Testis (tissue), 2 donors: ENCODE measurements at regions not wholly inside any gene's neighbourhood (a gene's known extent, or its start where the extent isn't known, plus 50 kb on each side); places are given as distances from the start of the nearest gene placed in this dataset.

Experiments used
- DNase-seq: peaks from one replicate; pipeline ENCODE4 v3.0.0-alpha.2; 2019
- H3K27ac ChIP-seq, 2 donors: fragments of 200-600 bp; sonication (generic); one replicate each; pipeline ENCODE4 v1.5.1; 2019
- H3K27me3 ChIP-seq: fragments of 200-600 bp; sonication (generic); one replicate; pipeline ENCODE4 v1.5.1; 2019
- H3K36me3 ChIP-seq: fragments of 200-600 bp; sonication (generic); one replicate; pipeline ENCODE4 v1.5.1; 2017; ENCODE audit warnings: low read depth; ENCODE audit errors: missing control alignments
- H3K4me1 ChIP-seq: fragments of 200-600 bp; sonication (generic); one replicate; pipeline ENCODE4 v1.5.1; 2019
- H3K4me3 ChIP-seq, 2 donors: fragments of 200-600 bp; sonication (generic); one replicate each; pipeline ENCODE4 v1.5.1; 2017 to 2019
- H3K9me3 ChIP-seq: fragments of 200-600 bp; sonication (generic); one replicate; pipeline ENCODE4 v1.5.1; 2017
- CTCF ChIP-seq, 3 experiments: fragments of 450-650 bp in 2 of 3; fragments of 200-600 bp in 1 of 3; sonication (generic) in 1 of 3; IDR thresholded peaks; one replicate each; pipeline ENCODE4 v1.5.1; 2016 to 2019; ENCODE audit warnings: antibody characterized with exemption in 3 of 3, mild to moderate bottlenecking in 2 of 3, moderate library complexity in 1 of 3
- POLR2A ChIP-seq: fragments of 450-650 bp; IDR thresholded peaks from one replicate; pipeline ENCODE4 v1.6.1; 2017; ENCODE audit warnings: antibody characterized with exemption, mild to moderate bottlenecking, moderate library complexity
- WGBS, 2 donors: methylation state at CpG; one replicate each; pipeline ENCODE4 v1.1.5; 2018; 5-methylcytosine and 5-hydroxymethylcytosine counted together
- intact Hi-C: fragments of 100-400 bp; cut with DNase I; formaldehyde crosslinking; loops from one replicate; pipeline ENCODE4 v1.15.1; 2023; ENCODE audit warnings: low total_unique reads

- WGBS, 2 donors: 87% methylated on average over 19 of the region's 19 CpGs
- Histone ChIP-seq H3K27ac (no peak overlapping the region), H3K9me3 (no peaks in the 10 kb centered on the region), H3K27me3 (no peaks in the 10 kb centered on the region), H3K36me3 (no peaks in the 10 kb centered on the region), H3K4me1 (peaks cover 3% of the 10 kb centered on the region), H3K4me3 (no peak overlapping the region)
- TF ChIP-seq POLR2A (no peak), CTCF (IDR thresholded peaks at IDR 0.05) (no peak)
- DNase-seq: no peak
- intact Hi-C loops: no loop called here
These were observed 100.3 kb downstream of the B3GNT2 start for GRCh38 chr2:62296034-62296831.

- no peaks in the 10 kb centered on the region for H3K27me3 ChIP-seq
- no peaks in the 10 kb centered on the region for H3K9me3 ChIP-seq
- 53 to 57% methylated on average over 17 of the region's 18 CpGs for WGBS, 2 donors
- peak; percentile 46 for DNase-seq
- intact Hi-C loops: no loop called here
- peaks cover 3% of the 10 kb centered on the region for H3K4me1 ChIP-seq
- no peak overlapping the region for H3K4me3 ChIP-seq
- TF ChIP-seq CTCF (IDR thresholded peaks at IDR 0.05): no peak
- TF ChIP-seq POLR2A: no peak
- no peaks in the 10 kb centered on the region for H3K36me3 ChIP-seq
- H3K27ac ChIP-seq: no peak overlapping the region
These were observed 97.8 kb downstream of the B3GNT2 start for GRCh38 chr2:62293490-62294271.

GRCh38 chr2:62293151-62293489 is 97.2 kb downstream of the B3GNT2 start:
- no peak overlapping the region for H3K27ac ChIP-seq
- H3K27me3 ChIP-seq: no peaks in the 10 kb centered on the region
- peaks cover 3% of the 10 kb centered on the region for H3K4me1 ChIP-seq
- intact Hi-C loops: no loop called here
- H3K4me3 ChIP-seq: no peak overlapping the region
- no peak for TF ChIP-seq CTCF (IDR thresholded peaks at IDR 0.05)
- TF ChIP-seq POLR2A: no peak
- H3K9me3 ChIP-seq: no peaks in the 10 kb centered on the region
- 89 to 92% methylated on average over 4 to 6 of the region's 6 CpGs for WGBS, 2 donors
- no peaks in the 10 kb centered on the region for H3K36me3 ChIP-seq
- no peak for DNase-seq

- Histone ChIP-seq H3K9me3 (no peaks in the 10 kb centered on the region), H3K4me3 (no peak overlapping the region), H3K27ac (no peak overlapping the region)
These were observed 96.3 kb downstream of the B3GNT2 start for GRCh38 chr2:62292190-62292589.

More at GRCh38 chr2:62292190-62292589, 96.3 kb downstream of the B3GNT2 start:
- 35 to 51% methylated on average over 4 of the region's 4 CpGs for WGBS, 2 donors
- no peak for TF ChIP-seq POLR2A
- TF ChIP-seq CTCF (IDR thresholded peaks at IDR 0.05): no peak
- peaks cover 3% of the 10 kb centered on the region for H3K4me1 ChIP-seq
- no peaks in the 10 kb centered on the region for H3K36me3 ChIP-seq
- intact Hi-C loops: no loop called here
- no peaks in the 10 kb centered on the region for H3K27me3 ChIP-seq
- no peak for DNase-seq
